ENCODE measurements at regions not wholly inside any gene's neighbourhood (a gene's known extent, or its start where the extent isn't known, plus 50 kb on each side); places are given as distances from the start of the nearest gene placed in this dataset.

GRCh38 chr7:106778656-106779250 is 86.3 kb upstream of the PIK3CG start:
- TF ChIP-seq CTCF (IDR thresholded peaks at IDR 0.05; ENCODE audit: control extremely low read depth, extremely low read depth, low read depth, missing control alignments): no peak
- DNase-seq (ENCODE audit: extremely low spot score): no peak
- CTCF ChIA-PET: interaction anchor here (0.8 to 1.4 kb wide), 3 partner anchors 9 to 236 kb away, joined by 3 read pairs; no protein-coding TSS in a partner anchor
- POLR2A ChIA-PET: no interaction called here

GRCh38 chr7:106779877-106780276 is 85.2 kb upstream of the PIK3CG start:
- ChIA-PET CTCF (interaction anchor here (0.8 to 2.3 kb wide), 8 partner anchors 11 to 603 kb away, joined by 3 to 10 read pairs (median 4); no protein-coding TSS in a partner anchor), POLR2A (no interaction called here)
- DNase-seq (ENCODE audit: extremely low spot score): no peak
- TF ChIP-seq CTCF (IDR thresholded peaks at IDR 0.05; ENCODE audit: control extremely low read depth, extremely low read depth, low read depth, missing control alignments): no peak

- POLR2A ChIA-PET: no interaction called here
- no peak for TF ChIP-seq CTCF (IDR thresholded peaks at IDR 0.05; ENCODE audit: control extremely low read depth, extremely low read depth, low read depth, missing control alignments)
- CTCF ChIA-PET: interaction anchor here (0.9 to 2.3 kb wide), 6 partner anchors 12 to 604 kb away, joined by 3 to 10 read pairs (median 4); no protein-coding TSS in a partner anchor
- no peak for DNase-seq (ENCODE audit: extremely low spot score)
Observed at GRCh38 chr7:106781007-106781406, 84.1 kb upstream of the PIK3CG start.

- ChIA-PET POLR2A (no interaction called here), CTCF (interaction anchor here (1.3 kb wide), 1 partner anchor 11 kb away, joined by 3 read pairs; no protein-coding TSS in a partner anchor)
- no peak for TF ChIP-seq CTCF (IDR thresholded peaks at IDR 0.05; ENCODE audit: control extremely low read depth, extremely low read depth, low read depth, missing control alignments)
- no peak for DNase-seq (ENCODE audit: extremely low spot score)
Observed at GRCh38 chr7:106781828-106782544, 83.1 kb upstream of the PIK3CG start.

- no peak for DNase-seq (ENCODE audit: extremely low spot score)
- no peak for TF ChIP-seq CTCF (IDR thresholded peaks at IDR 0.05; ENCODE audit: control extremely low read depth, extremely low read depth, low read depth, missing control alignments)
- CTCF ChIA-PET: no interaction called here
- POLR2A ChIA-PET: no interaction called here
Observed at GRCh38 chr7:106783286-106783685, 81.8 kb upstream of the PIK3CG start.

- DNase-seq (ENCODE audit: extremely low spot score): no peak
- ChIA-PET CTCF (interaction anchor here (1.0 to 2.4 kb wide), 5 partner anchors 24 to 363 kb away, joined by 3 to 5 read pairs (median 3); no protein-coding TSS in a partner anchor), POLR2A (no interaction called here)
- TF ChIP-seq CTCF (IDR thresholded peaks at IDR 0.05; ENCODE audit: control extremely low read depth, extremely low read depth, low read depth, missing control alignments): no peak
Observed at GRCh38 chr7:106788637-106789036, 76.4 kb upstream of the PIK3CG start.

All from GM10248 (cell line).